Neural cell (in vitro differentiated cells): ENCODE measurements at regions not wholly inside any gene's neighbourhood (a gene's known extent, or its start where the extent isn't known, plus 50 kb on each side); places are given as distances from the start of the nearest gene placed in this dataset.

Experiments
- H2AFZ ChIP-seq: fragments of 200-600, 300-800 bp; sonication (generic), shearing (Covaris generic); 2 replicates; pipeline ENCODE4 v1.6.0; 2014; ENCODE audit warnings: low read depth, mild to moderate bottlenecking, antibody characterized with exemption, low read length, moderate library complexity
- H3F3A ChIP-seq: fragments of 200-600 bp; shearing (Covaris generic); 2 replicates; pipeline ENCODE4 v1.6.1; 2016; ENCODE audit warnings: mild to moderate bottlenecking, moderate library complexity, mixed read lengths, antibody characterized with exemption, low read length; ENCODE audit not compliant: insufficient read depth, poor library complexity, severe bottlenecking
- H3K27ac ChIP-seq: fragments of 200-600, 300-800 bp; sonication (generic), shearing (Covaris generic); 2 replicates; pipeline ENCODE4 v1.5.1; 2014; ENCODE audit warnings: mild to moderate bottlenecking, low read length, moderate library complexity
- H3K27me3 ChIP-seq: fragments of 300-800, 200-600 bp; sonication (generic), shearing (Covaris generic); 2 replicates; pipeline ENCODE4 v1.6.0; 2014; ENCODE audit warnings: mild to moderate bottlenecking, low read depth, low read length, moderate library complexity; ENCODE audit not compliant: insufficient read depth
- H3K36me3 ChIP-seq: fragments of 300-800, 200-600 bp; sonication (generic), shearing (Covaris generic); 2 replicates; pipeline ENCODE4 v1.5.1; 2014; ENCODE audit warnings: mild to moderate bottlenecking, antibody characterized with exemption, low read length, moderate library complexity; ENCODE audit not compliant: insufficient read depth
- H3K4me2 ChIP-seq: fragments of 300-800, 200-600 bp; sonication (generic), shearing (Covaris generic); 2 replicates; pipeline ENCODE4 v1.6.0; 2014; ENCODE audit warnings: mild to moderate bottlenecking, low read length
- H3K4me3 ChIP-seq: fragments of 300-800, 200-600 bp; sonication (generic), shearing (Covaris generic); 2 replicates; pipeline ENCODE4 v1.5.1; 2014; ENCODE audit warnings: mild to moderate bottlenecking, low read length, moderate library complexity
- H3K79me2 ChIP-seq: fragments of 200-600 bp; shearing (Covaris generic); replicated peaks from 2 replicates; pipeline ENCODE4 v1.6.0; 2014; ENCODE audit warnings: mild to moderate bottlenecking, low read length, moderate library complexity; ENCODE audit not compliant: insufficient read depth
- H3K9ac ChIP-seq: fragments of 300-800, 200-600 bp; sonication (generic), shearing (Covaris generic); 2 replicates; pipeline ENCODE4 v1.6.1; 2016; ENCODE audit warnings: mild to moderate bottlenecking, low read length, mixed read lengths
- H3K9me2 ChIP-seq: fragments of 200-600 bp; shearing (Covaris generic); 2 replicates; pipeline ENCODE4 v1.6.1; 2016; ENCODE audit warnings: mild to moderate bottlenecking, low read length, mixed read lengths; ENCODE audit not compliant: insufficient read depth
- H3K9me3 ChIP-seq: fragments of 200-600, 300-800 bp; sonication (generic), shearing (Covaris generic); 2 replicates; pipeline ENCODE4 v1.6.1; 2016; ENCODE audit warnings: mild to moderate bottlenecking, mixed run types, low read length, moderate library complexity, mixed read lengths
- H4K20me1 ChIP-seq: fragments of 200-600 bp; shearing (Covaris generic); 2 replicates; pipeline ENCODE4 v1.6.1; 2016; ENCODE audit warnings: mild to moderate bottlenecking, mixed run types; ENCODE audit not compliant: insufficient read depth
- CTCF ChIP-seq: fragments of 450-650 bp; IDR thresholded peaks from 2 replicates; pipeline ENCODE4 v1.5.1; 2014; ENCODE audit warnings: antibody characterized with exemption, mild to moderate bottlenecking, moderate library complexity; ENCODE audit not compliant: poor library complexity, severe bottlenecking
- EP300 ChIP-seq: fragments of 450-650 bp; conservative IDR thresholded peaks from 2 replicates; pipeline ENCODE4 v1.6.1; 2014; ENCODE audit warnings: antibody characterized with exemption, mild to moderate bottlenecking, moderate library complexity; ENCODE audit not compliant: poor library complexity, severe bottlenecking
- EZH2 ChIP-seq: fragments of 200-600, 300-800 bp; shearing (Covaris generic), sonication (generic); IDR thresholded peaks from 2 replicates; pipeline ENCODE4 v1.6.1; 2014; ENCODE audit warnings: antibody characterized with exemption, low read length, borderline replicate concordance, mild to moderate bottlenecking; ENCODE audit not compliant: insufficient read depth, poor library complexity, severe bottlenecking
- MXI1 ChIP-seq: fragments of 450-650 bp; conservative IDR thresholded peaks from 2 replicates; pipeline ENCODE4 v1.6.1; 2014; ENCODE audit warnings: antibody characterized with exemption, mild to moderate bottlenecking; ENCODE audit not compliant: poor library complexity, severe bottlenecking
- POLR2AphosphoS5 ChIP-seq: IDR thresholded peaks from 2 replicates; pipeline ENCODE4 v1.6.1; 2012
- RAD21 ChIP-seq: fragments of 450-650 bp; conservative IDR thresholded peaks from 2 replicates; pipeline ENCODE4 v1.6.1; 2014; ENCODE audit warnings: antibody characterized with exemption, mild to moderate bottlenecking, moderate library complexity
- REST ChIP-seq: IDR thresholded peaks from 2 replicates; pipeline ENCODE4 v1.6.1; 2012; ENCODE audit warnings: borderline replicate concordance
- SMC3 ChIP-seq: fragments of 450-650 bp; conservative IDR thresholded peaks from 2 replicates; pipeline ENCODE4 v1.6.1; 2014; ENCODE audit warnings: antibody characterized with exemption, mild to moderate bottlenecking, moderate library complexity; ENCODE audit not compliant: poor library complexity
- TAF1 ChIP-seq: IDR thresholded peaks from 2 replicates; pipeline ENCODE4 v1.6.1; 2012; ENCODE audit warnings: low read depth

- Histone ChIP-seq H3K9me2 (no peaks in the 10 kb centered on the region), H3F3A (no peaks in the 10 kb centered on the region), H3K36me3 (no peaks in the 10 kb centered on the region), H2AFZ (no peak overlapping the region), H3K4me3 (no peak overlapping the region), H3K9me3 (no peaks in the 10 kb centered on the region), H3K27ac (no peak overlapping the region), H3K4me2 (no peak overlapping the region), H4K20me1 (no peaks in the 10 kb centered on the region), H3K27me3 (no peaks in the 10 kb centered on the region), H3K79me2 (no peaks in the 10 kb centered on the region), H3K9ac (no peak overlapping the region)
- TF ChIP-seq CTCF, result no peak
- TF ChIP-seq EP300, result no peak
- no peak for TF ChIP-seq SMC3
- no peak for TF ChIP-seq TAF1
- TF ChIP-seq REST, result no peak
- no peak for TF ChIP-seq MXI1
Measured at GRCh38 chr9:13974891-13975290, 339.1 kb downstream of the NFIB start.

GRCh38 chr9:13971966-13972655 lies 341.8 kb downstream of the NFIB start:
- Histone ChIP-seq H3K27ac (no peak overlapping the region), H3K4me3 (no peak overlapping the region), H3F3A (no peaks in the 10 kb centered on the region), H3K4me2 (no peak overlapping the region), H3K9me3 (no peaks in the 10 kb centered on the region), H3K36me3 (no peaks in the 10 kb centered on the region), H3K79me2 (no peaks in the 10 kb centered on the region), H3K27me3 (no peaks in the 10 kb centered on the region), H3K9ac (no peak overlapping the region), H3K9me2 (no peaks in the 10 kb centered on the region), H4K20me1 (no peaks in the 10 kb centered on the region), H2AFZ (no peak overlapping the region)
- TF ChIP-seq SMC3 (no peak), TAF1 (no peak), REST (no peak), MXI1 (no peak), CTCF (no peak), EP300 (no peak), RAD21 (no peak), EZH2 (no peak), POLR2AphosphoS5 (no peak)
